ENCODE measurements at regions not wholly inside any gene's neighbourhood (a gene's known extent, or its start where the extent isn't known, plus 50 kb on each side); places are given as distances from the start of the nearest gene placed in this dataset.

DNA sequence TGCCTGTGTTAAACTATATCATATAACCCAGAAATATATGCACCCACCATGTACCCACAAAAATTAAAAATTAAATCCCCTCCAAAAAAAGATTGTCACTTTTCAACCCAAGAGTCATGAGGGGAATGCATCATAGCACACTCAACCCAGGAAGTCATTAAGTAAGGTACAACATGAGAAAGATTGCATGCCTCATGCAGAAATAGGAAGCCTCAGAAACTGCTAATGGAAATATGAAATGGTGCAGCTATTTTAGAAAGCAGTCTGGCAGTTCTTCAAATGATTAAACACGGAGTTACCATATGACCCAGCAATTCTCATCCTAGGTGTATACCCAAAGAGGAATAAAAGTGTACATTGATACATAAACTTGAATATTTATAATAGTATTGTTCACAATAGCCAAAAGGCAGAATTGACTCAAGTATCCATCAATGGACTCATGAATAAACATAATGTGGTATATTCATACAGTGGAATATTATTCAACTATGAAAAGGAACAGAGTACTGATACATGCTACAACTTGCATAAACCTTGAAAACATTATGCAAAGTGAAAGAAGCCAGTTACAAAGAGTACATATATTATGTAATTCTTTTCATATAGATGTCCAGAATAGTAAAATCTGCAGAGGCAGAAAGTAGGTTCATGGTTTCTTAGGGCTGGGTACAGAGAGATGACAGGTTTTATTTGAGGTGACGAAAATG, 70.4 kb downstream of the TMEM100 start:
- WGBS, 3 donors, result 80 to 92% (median 81%) methylated on average over 2 of the region's 2 CpGs
- no peak for TF ChIP-seq EP300 (IDR thresholded peaks at IDR 0.05)
- TF ChIP-seq, protein P1, sequence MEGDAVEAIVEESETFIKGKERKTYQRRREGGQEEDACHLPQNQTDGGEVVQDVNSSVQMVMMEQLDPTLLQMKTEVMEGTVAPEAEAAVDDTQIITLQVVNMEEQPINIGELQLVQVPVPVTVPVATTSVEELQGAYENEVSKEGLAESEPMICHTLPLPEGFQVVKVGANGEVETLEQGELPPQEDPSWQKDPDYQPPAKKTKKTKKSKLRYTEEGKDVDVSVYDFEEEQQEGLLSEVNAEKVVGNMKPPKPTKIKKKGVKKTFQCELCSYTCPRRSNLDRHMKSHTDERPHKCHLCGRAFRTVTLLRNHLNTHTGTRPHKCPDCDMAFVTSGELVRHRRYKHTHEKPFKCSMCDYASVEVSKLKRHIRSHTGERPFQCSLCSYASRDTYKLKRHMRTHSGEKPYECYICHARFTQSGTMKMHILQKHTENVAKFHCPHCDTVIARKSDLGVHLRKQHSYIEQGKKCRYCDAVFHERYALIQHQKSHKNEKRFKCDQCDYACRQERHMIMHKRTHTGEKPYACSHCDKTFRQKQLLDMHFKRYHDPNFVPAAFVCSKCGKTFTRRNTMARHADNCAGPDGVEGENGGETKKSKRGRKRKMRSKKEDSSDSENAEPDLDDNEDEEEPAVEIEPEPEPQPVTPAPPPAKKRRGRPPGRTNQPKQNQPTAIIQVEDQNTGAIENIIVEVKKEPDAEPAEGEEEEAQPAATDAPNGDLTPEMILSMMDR (IDR thresholded peaks at IDR 0.05), result no peak
- TF ChIP-seq POLR2A (IDR thresholded peaks at IDR 0.05), result no peak
- intact Hi-C loops (cut with DNase I), result no loop called here

GRCh38 chr17:55649957-55650597, 72.6 kb downstream of the TMEM100 start:
- WGBS, 3 donors, result 92 to 95% (median 95%) methylated on average over 3 of the region's 3 CpGs
- no peak overlapping the region for H3K4me3 ChIP-seq
- intact Hi-C loops (cut with DNase I), result loop anchor here in 3 of 4 donors (10.0 kb wide), 3 partner anchors 65 to 125 kb away; no protein-coding TSS in a partner anchor
- H3K27ac ChIP-seq, result no peak overlapping the region
- H3K4me1 ChIP-seq (ENCODE audit: insufficient read depth), result no peaks in the 10 kb centered on the region
- H3K27me3 ChIP-seq, result no peaks in the 10 kb centered on the region
- H3K36me3 ChIP-seq, result no peaks in the 10 kb centered on the region
- TF ChIP-seq, protein P1 (IDR thresholded peaks at IDR 0.05), result no peak
- DNase-seq, result no peak
- no peaks in the 10 kb centered on the region for H3K9me3 ChIP-seq

More for the DNA sequence above, 70.4 kb downstream of the TMEM100 start:
- Histone ChIP-seq H3K27ac (no peak overlapping the region), H3K27me3 (no peaks in the 10 kb centered on the region), H3K4me1 (ENCODE audit: insufficient read depth) (no peaks in the 10 kb centered on the region), H3K4me3 (no peak overlapping the region), H3K9me3 (no peaks in the 10 kb centered on the region), H3K36me3 (no peaks in the 10 kb centered on the region)
- DNase-seq, result no peak

- Histone ChIP-seq H3K4me1 (ENCODE audit: insufficient read depth) (no peaks in the 10 kb centered on the region), H3K27ac (no peak overlapping the region), H3K4me3 (no peak overlapping the region), H3K36me3 (no peaks in the 10 kb centered on the region), H3K27me3 (no peaks in the 10 kb centered on the region), H3K9me3 (no peaks in the 10 kb centered on the region)
- intact Hi-C loops (cut with DNase I), result loop anchor here in 3 of 4 donors (10.0 kb wide), 3 partner anchors 67 to 127 kb away; no protein-coding TSS in a partner anchor
- TF ChIP-seq, protein P1 (IDR thresholded peaks at IDR 0.05), result no peak
- TF ChIP-seq EP300 (IDR thresholded peaks at IDR 0.05), result no peak
- TF ChIP-seq POLR2A (IDR thresholded peaks at IDR 0.05), result no peak
- 44 to 51% (median 45%) methylated on average over 2 of the region's 2 CpGs for WGBS, 3 donors
- DNase-seq, result no peak
Observed at GRCh38 chr17:55648086-55648485, 74.6 kb downstream of the TMEM100 start.

DNA sequence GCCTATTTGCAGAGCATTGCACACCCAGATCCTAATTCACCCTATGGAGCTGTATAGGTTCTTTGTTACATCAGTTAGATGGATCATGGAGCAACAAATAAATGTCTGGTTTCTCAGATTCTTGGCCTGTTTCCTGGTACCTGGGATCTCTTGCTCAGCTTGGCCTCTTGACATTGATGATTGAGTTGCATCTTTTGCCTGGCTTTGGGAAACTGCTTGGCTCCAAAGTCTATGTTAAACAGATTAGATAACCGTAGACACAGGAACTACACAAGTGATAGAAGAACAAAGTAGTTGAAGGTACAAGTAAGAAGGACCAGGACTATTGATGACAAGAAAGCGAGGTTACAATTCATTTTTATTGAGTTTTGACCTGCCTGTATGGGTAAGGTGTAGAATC, 77.3 kb downstream of the TMEM100 start:
- Histone ChIP-seq H3K36me3 (no peaks in the 10 kb centered on the region), H3K9me3 (no peaks in the 10 kb centered on the region), H3K4me1 (ENCODE audit: insufficient read depth) (no peaks in the 10 kb centered on the region), H3K27me3 (no peaks in the 10 kb centered on the region), H3K4me3 (no peak overlapping the region), H3K27ac (no peak overlapping the region)
- WGBS, 3 donors, result 91 to 97% (median 95%) methylated on average over 2 of the region's 2 CpGs
- DNase-seq, result no peak
- TF ChIP-seq, protein P1 (IDR thresholded peaks at IDR 0.05), result no peak
- TF ChIP-seq POLR2A (IDR thresholded peaks at IDR 0.05), result no peak
- intact Hi-C loops (cut with DNase I), result loop anchor here in 3 of 4 donors (10.0 kb wide), 3 partner anchors 69 to 129 kb away; no protein-coding TSS in a partner anchor
